ENCODE measurements at regions not wholly inside any gene's neighbourhood (a gene's known extent, or its start where the extent isn't known, plus 50 kb on each side); places are given as distances from the start of the nearest gene placed in this dataset.
A peak's percentile ranks its signal among the peaks of the same experiment; 100 is the strongest.

DNA sequence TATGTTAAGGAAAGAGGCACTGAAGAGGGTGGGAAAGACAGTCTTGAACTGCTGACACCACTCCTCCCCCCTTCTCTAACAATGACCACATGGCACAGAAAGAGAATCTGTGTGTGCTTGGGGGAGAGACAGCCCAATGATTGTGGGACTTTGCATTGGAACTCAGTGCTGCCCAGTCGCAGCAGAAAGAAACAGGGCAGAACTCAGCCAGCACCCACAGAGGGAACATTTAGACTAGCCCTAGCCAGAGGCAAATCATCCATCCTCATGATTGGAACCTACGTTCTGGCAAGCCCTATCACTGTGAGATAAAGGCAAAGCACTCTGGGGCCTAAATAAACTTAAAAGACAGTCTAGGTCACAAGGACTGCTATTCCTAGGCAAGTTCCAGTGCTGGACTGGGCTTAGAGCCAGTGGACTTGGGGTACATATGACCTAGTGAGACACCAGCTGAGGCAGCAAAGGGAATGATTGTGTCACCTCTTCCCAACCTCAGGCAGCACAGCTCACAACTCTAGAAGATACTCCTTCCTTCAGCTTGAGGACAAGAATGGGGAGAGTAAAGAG is 132.8 kb upstream of the S100G start:
- intact Hi-C loops (cut with DNase I; ENCODE audit: low total_unique reads): no loop called here
- no peak for DNase-seq
- Histone ChIP-seq H3K9me3 (peaks cover 0 to 9% (median 0%) of the 10 kb centered on the region in 4 donors), H3K27ac (no peak overlapping the region), H3K36me3 (no peaks in the 10 kb centered on the region), H3K27me3 (no peaks in the 10 kb centered on the region), H3K4me1 (no peaks in the 10 kb centered on the region), H3K4me3 (no peak overlapping the region)
- no peak for TF ChIP-seq POLR2A (IDR thresholded peaks at IDR 0.05)
- WGBS, 5 donors: 47 to 64% (median 58%) methylated on average over 2 of the region's 2 CpGs

DNA sequence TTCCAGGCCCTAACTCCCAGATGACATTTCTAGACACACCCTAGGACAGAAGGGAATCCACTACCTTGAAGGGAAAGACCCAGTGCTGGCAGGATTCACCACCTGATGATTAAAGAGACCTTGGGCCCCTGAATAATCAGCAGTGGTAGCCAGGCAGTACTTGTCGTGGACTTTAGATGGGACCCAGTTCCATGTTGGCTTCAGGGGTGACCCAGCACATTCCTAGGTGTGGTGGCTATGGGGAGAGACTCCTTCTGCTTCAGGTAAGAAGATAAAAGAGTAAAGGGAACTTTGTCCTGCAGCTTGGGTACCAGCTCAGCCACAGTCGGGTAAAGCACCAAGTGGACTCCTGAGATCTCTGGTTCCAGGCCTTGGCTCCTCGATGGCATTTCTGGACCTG is 131.8 kb upstream of the S100G start:
- no peaks in the 10 kb centered on the region for H3K36me3 ChIP-seq
- H3K4me3 ChIP-seq: no peak overlapping the region
- H3K27ac ChIP-seq: no peak overlapping the region
- no peaks in the 10 kb centered on the region for H3K4me1 ChIP-seq
- DNase-seq: no peak
- peaks cover 0 to 9% (median 0%) of the 10 kb centered on the region in 4 donors for H3K9me3 ChIP-seq
- intact Hi-C loops (cut with DNase I; ENCODE audit: low total_unique reads): no loop called here
- WGBS, 5 donors: 79 to 97% (median 91%) methylated on average over 3 of the region's 3 CpGs; no CpG with 5 or more reads in 1 of the 5 donors
- TF ChIP-seq POLR2A (IDR thresholded peaks at IDR 0.05) (no peak), EP300 (IDR thresholded peaks at IDR 0.05) (no peak), POLR2AphosphoS5 (IDR thresholded peaks at IDR 0.05) (no peak)
- TF ChIP-seq, protein P1, sequence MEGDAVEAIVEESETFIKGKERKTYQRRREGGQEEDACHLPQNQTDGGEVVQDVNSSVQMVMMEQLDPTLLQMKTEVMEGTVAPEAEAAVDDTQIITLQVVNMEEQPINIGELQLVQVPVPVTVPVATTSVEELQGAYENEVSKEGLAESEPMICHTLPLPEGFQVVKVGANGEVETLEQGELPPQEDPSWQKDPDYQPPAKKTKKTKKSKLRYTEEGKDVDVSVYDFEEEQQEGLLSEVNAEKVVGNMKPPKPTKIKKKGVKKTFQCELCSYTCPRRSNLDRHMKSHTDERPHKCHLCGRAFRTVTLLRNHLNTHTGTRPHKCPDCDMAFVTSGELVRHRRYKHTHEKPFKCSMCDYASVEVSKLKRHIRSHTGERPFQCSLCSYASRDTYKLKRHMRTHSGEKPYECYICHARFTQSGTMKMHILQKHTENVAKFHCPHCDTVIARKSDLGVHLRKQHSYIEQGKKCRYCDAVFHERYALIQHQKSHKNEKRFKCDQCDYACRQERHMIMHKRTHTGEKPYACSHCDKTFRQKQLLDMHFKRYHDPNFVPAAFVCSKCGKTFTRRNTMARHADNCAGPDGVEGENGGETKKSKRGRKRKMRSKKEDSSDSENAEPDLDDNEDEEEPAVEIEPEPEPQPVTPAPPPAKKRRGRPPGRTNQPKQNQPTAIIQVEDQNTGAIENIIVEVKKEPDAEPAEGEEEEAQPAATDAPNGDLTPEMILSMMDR (IDR thresholded peaks at IDR 0.05): no peak
- no peaks in the 10 kb centered on the region for H3K27me3 ChIP-seq

DNA sequence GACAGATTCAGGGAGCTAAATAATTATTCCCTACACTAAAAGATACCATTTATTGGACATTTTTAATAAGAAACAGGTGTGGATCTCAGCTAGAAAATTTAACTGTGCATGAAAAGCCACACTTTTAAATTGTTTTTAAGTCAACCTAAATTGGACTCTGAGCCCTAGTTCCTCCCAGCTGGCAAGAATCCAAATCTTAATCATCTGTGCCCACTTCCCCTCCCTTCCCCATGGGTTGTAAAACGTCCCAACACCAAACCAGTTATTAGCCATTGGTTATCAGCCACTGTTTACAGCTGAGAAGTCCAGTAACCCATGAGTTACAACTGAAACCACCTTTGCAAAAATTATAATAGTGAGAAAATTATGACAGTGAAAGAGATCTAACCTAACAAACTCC is 125.6 kb upstream of the S100G start:
- Histone ChIP-seq H3K27ac (no peak overlapping the region), H3K36me3 (no peaks in the 10 kb centered on the region), H3K4me3 (no peak overlapping the region), H3K4me1 (no peaks in the 10 kb centered on the region), H3K27me3 (no peaks in the 10 kb centered on the region), H3K9me3 (peaks cover 0 to 23% (median 10%) of the 10 kb centered on the region in 4 donors)
- TF ChIP-seq EP300 (IDR thresholded peaks at IDR 0.05): no peak
- TF ChIP-seq, protein P1 (IDR thresholded peaks at IDR 0.05): no peak
- TF ChIP-seq POLR2AphosphoS5 (IDR thresholded peaks at IDR 0.05): no peak
- TF ChIP-seq POLR2A (IDR thresholded peaks at IDR 0.05): no peak
- DNase-seq: peak in 1 of 2 donors; percentile 29
- WGBS, 5 donors: 0 to 17% (median 7%) methylated on average over 1 of the region's 1 CpG
- intact Hi-C loops (cut with DNase I; ENCODE audit: low total_unique reads): no loop called here

DNA sequence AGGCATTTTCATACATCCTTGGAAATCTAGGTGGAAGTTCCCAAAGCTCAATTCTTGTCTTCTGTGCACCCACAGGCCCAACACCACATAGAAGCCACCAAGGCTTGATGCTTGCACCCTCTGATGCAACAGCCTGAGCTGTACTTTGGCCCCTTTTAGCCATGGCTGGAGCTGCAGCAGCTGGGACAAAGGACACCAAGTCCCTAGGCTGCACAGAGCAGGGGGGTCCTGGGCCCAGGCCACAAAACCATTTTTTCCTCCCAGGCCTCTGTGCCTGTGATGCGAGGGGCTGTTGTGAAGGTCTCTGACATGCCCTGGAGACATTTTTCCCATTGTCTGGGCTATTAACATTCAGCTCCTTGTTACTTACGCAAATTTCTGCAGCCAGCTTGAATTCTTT is 124.0 kb upstream of the S100G start:
- TF ChIP-seq EP300 (IDR thresholded peaks at IDR 0.05): no peak
- TF ChIP-seq, protein P1 (IDR thresholded peaks at IDR 0.05): no peak
- no peak for TF ChIP-seq POLR2AphosphoS5 (IDR thresholded peaks at IDR 0.05)
- no peak for TF ChIP-seq POLR2A (IDR thresholded peaks at IDR 0.05)
- H3K27ac ChIP-seq: no peak overlapping the region
- H3K36me3 ChIP-seq: no peaks in the 10 kb centered on the region
- peaks cover 0 to 23% (median 10%) of the 10 kb centered on the region in 4 donors for H3K9me3 ChIP-seq
- 82 to 97% (median 89%) methylated on average over 2 of the region's 2 CpGs; no CpG with 5 or more reads in 1 of the 5 donors for WGBS, 5 donors
- H3K27me3 ChIP-seq: no peaks in the 10 kb centered on the region
- H3K4me1 ChIP-seq: no peaks in the 10 kb centered on the region
- intact Hi-C loops (cut with DNase I; ENCODE audit: low total_unique reads): no loop called here
- no peak for DNase-seq
- H3K4me3 ChIP-seq: no peak overlapping the region

DNA sequence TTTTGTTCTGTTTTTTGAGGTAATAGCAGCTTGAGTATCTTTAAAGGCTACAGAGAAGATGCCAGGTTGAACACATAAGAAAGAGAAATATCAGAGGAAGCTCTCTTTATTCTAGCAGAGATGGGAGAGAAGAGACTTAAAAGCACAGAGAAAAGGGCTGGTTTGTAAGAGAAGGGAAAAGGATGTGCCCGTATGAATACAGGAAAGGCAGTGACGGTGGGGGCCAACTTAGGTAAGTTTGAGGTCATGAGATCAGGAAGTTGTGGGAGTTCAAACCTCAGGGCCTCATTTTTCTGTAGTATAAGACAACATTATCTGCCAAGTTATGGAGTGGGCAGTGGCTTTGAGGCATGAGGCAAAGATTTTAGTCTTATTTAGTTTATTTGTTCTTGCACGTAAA is 121.3 kb upstream of the S100G start:
- Histone ChIP-seq H3K27me3 (no peaks in the 10 kb centered on the region), H3K4me3 (no peak overlapping the region), H3K4me1 (no peaks in the 10 kb centered on the region), H3K9me3 (peaks cover 0 to 23% (median 10%) of the 10 kb centered on the region in 4 donors), H3K36me3 (no peaks in the 10 kb centered on the region), H3K27ac (no peak overlapping the region)
- peak in 1 of 2 donors; percentile 29 for DNase-seq
- 56 to 85% (median 73%) methylated on average over 3 of the region's 3 CpGs for WGBS, 5 donors
- TF ChIP-seq EP300 (IDR thresholded peaks at IDR 0.05) (no peak), POLR2A (IDR thresholded peaks at IDR 0.05) (no peak), POLR2AphosphoS5 (IDR thresholded peaks at IDR 0.05) (no peak)
- TF ChIP-seq, protein P1 (IDR thresholded peaks at IDR 0.05): no peak
- intact Hi-C loops (cut with DNase I; ENCODE audit: low total_unique reads): no loop called here
